ENCODE measurements at regions not wholly inside any gene's neighbourhood (a gene's known extent, or its start where the extent isn't known, plus 50 kb on each side); places are given as distances from the start of the nearest gene placed in this dataset.

DNA sequence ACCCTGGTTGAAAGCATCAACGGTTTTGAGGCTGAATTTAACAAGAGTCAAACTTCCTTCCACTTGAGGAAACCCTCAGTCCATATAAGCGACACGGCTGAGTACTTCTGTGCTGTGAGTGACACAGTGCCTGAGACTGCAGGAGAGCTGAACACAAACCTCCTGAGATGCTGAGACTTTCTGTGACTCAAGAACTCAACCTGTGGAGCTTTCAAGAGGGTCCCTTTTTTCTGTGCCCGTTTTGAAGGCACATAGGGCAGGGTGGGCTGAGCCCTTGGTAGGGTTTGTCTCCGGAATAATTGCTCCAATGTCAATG, 305.3 kb upstream of the OR4E1 start:
- TF ChIP-seq CBX3 (IDR thresholded peaks at IDR 0.05; ENCODE audit: low read depth) (no peak), POLR2AphosphoS5 (IDR thresholded peaks at IDR 0.05; ENCODE audit: low read depth, low read length) (no peak)
- TF ChIP-seq, protein P1, sequence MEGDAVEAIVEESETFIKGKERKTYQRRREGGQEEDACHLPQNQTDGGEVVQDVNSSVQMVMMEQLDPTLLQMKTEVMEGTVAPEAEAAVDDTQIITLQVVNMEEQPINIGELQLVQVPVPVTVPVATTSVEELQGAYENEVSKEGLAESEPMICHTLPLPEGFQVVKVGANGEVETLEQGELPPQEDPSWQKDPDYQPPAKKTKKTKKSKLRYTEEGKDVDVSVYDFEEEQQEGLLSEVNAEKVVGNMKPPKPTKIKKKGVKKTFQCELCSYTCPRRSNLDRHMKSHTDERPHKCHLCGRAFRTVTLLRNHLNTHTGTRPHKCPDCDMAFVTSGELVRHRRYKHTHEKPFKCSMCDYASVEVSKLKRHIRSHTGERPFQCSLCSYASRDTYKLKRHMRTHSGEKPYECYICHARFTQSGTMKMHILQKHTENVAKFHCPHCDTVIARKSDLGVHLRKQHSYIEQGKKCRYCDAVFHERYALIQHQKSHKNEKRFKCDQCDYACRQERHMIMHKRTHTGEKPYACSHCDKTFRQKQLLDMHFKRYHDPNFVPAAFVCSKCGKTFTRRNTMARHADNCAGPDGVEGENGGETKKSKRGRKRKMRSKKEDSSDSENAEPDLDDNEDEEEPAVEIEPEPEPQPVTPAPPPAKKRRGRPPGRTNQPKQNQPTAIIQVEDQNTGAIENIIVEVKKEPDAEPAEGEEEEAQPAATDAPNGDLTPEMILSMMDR (IDR thresholded peaks at IDR 0.05 in 2 of 3, conservative IDR thresholded peaks at IDR 0.05 in 1 of 3; ENCODE audit: borderline replicate concordance in 1 of 3, insufficient read depth in 1 of 3, low read depth in 2 of 3, low read length in 2 of 3): no peak
